Ascending aorta (tissue), 2 donors: ENCODE measurements at regions not wholly inside any gene's neighbourhood (a gene's known extent, or its start where the extent isn't known, plus 50 kb on each side); places are given as distances from the start of the nearest gene placed in this dataset.

Source experiments
- DNase-seq, 2 donors: peaks; one replicate each; pipeline ENCODE4 v3.0.0-alpha.2; 2019; ENCODE audit warnings: low spot score in 2 of 2
- H3K27ac ChIP-seq, 2 donors: fragments of 200-600 bp; sonication (generic); one replicate each; pipeline ENCODE4 v1.5.1; 2016 to 2017; ENCODE audit warnings: mild to moderate bottlenecking in 1 of 2
- H3K27me3 ChIP-seq: fragments of 200-600 bp; sonication (generic); one replicate; pipeline ENCODE4 v1.5.1; 2017
- H3K36me3 ChIP-seq, 2 donors: fragments of 200-600 bp; sonication (generic); one replicate each; pipeline ENCODE4 v1.5.1; 2016
- H3K4me1 ChIP-seq, 2 donors: fragments of 200-600 bp; sonication (generic); one replicate each; pipeline ENCODE4 v1.5.1; 2016 to 2017; ENCODE audit warnings: mild to moderate bottlenecking in 1 of 2
- H3K4me3 ChIP-seq, 2 donors: fragments of 200-600 bp; sonication (generic); one replicate each; pipeline ENCODE4 v1.5.1; 2016 to 2017; ENCODE audit warnings: mild to moderate bottlenecking in 1 of 2
- H3K9me3 ChIP-seq, 2 donors: fragments of 200-600 bp; sonication (generic); one replicate each; pipeline ENCODE4 v1.5.1; 2016
- CTCF ChIP-seq, 3 experiments: fragments of 200-600 bp in 2 of 3; fragments of 450-650 bp in 1 of 3; sonication (generic) in 2 of 3; IDR thresholded peaks; one replicate each; pipeline ENCODE4 v1.5.1; 2016 to 2019; ENCODE audit warnings: antibody characterized with exemption in 3 of 3, mild to moderate bottlenecking in 1 of 3, moderate library complexity in 1 of 3
- intact Hi-C: fragments of 100-400 bp; cut with DNase I; formaldehyde crosslinking; loops from one replicate; pipeline ENCODE4 v1.15.1; 2023

- no peak for DNase-seq
- Histone ChIP-seq H3K4me3 (no peak overlapping the region), H3K36me3 (no peaks in the 10 kb centered on the region), H3K9me3 (no peaks in the 10 kb centered on the region), H3K27me3 (no peaks in the 10 kb centered on the region), H3K4me1 (no peaks in the 10 kb centered on the region), H3K27ac (no peak overlapping the region)
- intact Hi-C loops = no loop called here
- no peak for TF ChIP-seq CTCF (IDR thresholded peaks at IDR 0.05)
Observed at GRCh38 chr14:42792166-42792565, 1185.5 kb downstream of the LRFN5 start.

- H3K27ac ChIP-seq = no peak overlapping the region
- H3K4me1 ChIP-seq = no peaks in the 10 kb centered on the region
- intact Hi-C loops = no loop called here
- TF ChIP-seq CTCF (IDR thresholded peaks at IDR 0.05) = no peak
- no peak overlapping the region for H3K4me3 ChIP-seq
- H3K9me3 ChIP-seq = no peaks in the 10 kb centered on the region
- no peaks in the 10 kb centered on the region for H3K36me3 ChIP-seq
- no peaks in the 10 kb centered on the region for H3K27me3 ChIP-seq
- no peak for DNase-seq
Observed at GRCh38 chr14:42782754-42783153, 1176.1 kb downstream of the LRFN5 start.

GRCh38 chr14:42778984-42779383, 1172.3 kb downstream of the LRFN5 start:
- no peak for DNase-seq
- Histone ChIP-seq H3K4me3 (no peak overlapping the region), H3K27ac (no peak overlapping the region), H3K36me3 (no peaks in the 10 kb centered on the region), H3K4me1 (no peaks in the 10 kb centered on the region), H3K27me3 (no peaks in the 10 kb centered on the region), H3K9me3 (no peaks in the 10 kb centered on the region)
- TF ChIP-seq CTCF (IDR thresholded peaks at IDR 0.05) = no peak
- intact Hi-C loops = no loop called here

- no peak for DNase-seq
- Histone ChIP-seq H3K4me3 (no peak overlapping the region), H3K9me3 (no peaks in the 10 kb centered on the region), H3K4me1 (no peaks in the 10 kb centered on the region), H3K27me3 (no peaks in the 10 kb centered on the region), H3K36me3 (no peaks in the 10 kb centered on the region), H3K27ac (no peak overlapping the region)
- TF ChIP-seq CTCF (IDR thresholded peaks at IDR 0.05) = no peak
- intact Hi-C loops = no loop called here
Observed at GRCh38 chr14:42750771-42751170, 1144.1 kb downstream of the LRFN5 start.

GRCh38 chr14:42742084-42742483, 1135.4 kb downstream of the LRFN5 start:
- no peak for TF ChIP-seq CTCF (IDR thresholded peaks at IDR 0.05)
- Histone ChIP-seq H3K27ac (no peak overlapping the region), H3K9me3 (no peaks in the 10 kb centered on the region), H3K27me3 (no peaks in the 10 kb centered on the region), H3K4me1 (no peaks in the 10 kb centered on the region), H3K36me3 (no peaks in the 10 kb centered on the region), H3K4me3 (no peak overlapping the region)
- intact Hi-C loops = no loop called here
- DNase-seq = no peak

GRCh38 chr14:42736408-42736807, 1129.7 kb downstream of the LRFN5 start:
- no peaks in the 10 kb centered on the region for H3K4me1 ChIP-seq
- no peak for DNase-seq
- no peak overlapping the region for H3K4me3 ChIP-seq
- no peak overlapping the region for H3K27ac ChIP-seq
- no peaks in the 10 kb centered on the region for H3K9me3 ChIP-seq
- TF ChIP-seq CTCF (IDR thresholded peaks at IDR 0.05) = no peak
- H3K36me3 ChIP-seq = no peaks in the 10 kb centered on the region
- H3K27me3 ChIP-seq = no peaks in the 10 kb centered on the region
- intact Hi-C loops = no loop called here
